GM19452 (cell line): ENCODE measurements at regions not wholly inside any gene's neighbourhood (a gene's known extent, or its start where the extent isn't known, plus 50 kb on each side); places are given as distances from the start of the nearest gene placed in this dataset.

Experiments
- ATAC-seq: cut with Tn5 transposase; IDR thresholded peaks from one replicate; pipeline ENCODE4 v1.9.1; 2021; ENCODE audit not compliant: unreplicated experiment

DNA sequence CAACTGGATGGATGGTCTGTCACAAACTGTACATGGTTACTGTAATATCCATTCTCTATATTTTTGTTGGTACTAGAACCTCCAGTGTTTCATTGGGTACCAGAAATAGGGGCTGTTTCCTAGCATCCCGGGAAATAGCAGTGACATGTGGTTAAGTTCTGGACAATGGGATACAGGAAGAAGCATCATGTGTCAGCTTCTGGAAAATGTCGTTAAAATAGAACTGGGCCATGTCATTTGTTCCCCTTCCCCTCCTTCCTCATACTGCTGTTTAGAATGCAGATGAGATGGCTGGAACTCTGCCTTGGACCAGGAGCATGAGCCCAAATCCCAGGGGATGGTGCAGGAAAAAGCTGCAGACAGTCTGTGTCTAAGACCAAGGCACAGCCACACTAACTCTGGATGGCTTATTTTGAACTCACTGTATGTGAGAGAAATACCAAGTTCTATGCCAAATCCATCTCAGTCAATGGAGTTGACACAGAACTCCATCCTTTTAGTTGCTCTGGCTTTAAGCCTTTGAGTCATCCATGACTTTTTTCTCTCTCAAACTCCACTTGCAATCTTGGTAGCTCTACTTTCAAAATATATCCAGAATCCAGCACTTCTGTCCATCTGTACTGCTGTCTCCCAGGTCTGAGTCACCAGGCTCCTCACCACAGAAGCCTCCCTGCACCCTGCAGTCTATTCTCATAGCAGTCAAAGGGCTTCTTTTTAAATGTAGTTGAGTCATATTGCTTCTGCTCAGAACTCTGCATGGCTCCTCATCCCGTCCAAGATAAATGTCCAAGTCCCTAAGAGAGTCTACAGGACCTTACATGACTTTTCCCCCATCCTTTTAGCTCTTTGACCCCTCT lies 184.2 kb downstream of the NSG2 start:
- ATAC-seq = no peak

DNA sequence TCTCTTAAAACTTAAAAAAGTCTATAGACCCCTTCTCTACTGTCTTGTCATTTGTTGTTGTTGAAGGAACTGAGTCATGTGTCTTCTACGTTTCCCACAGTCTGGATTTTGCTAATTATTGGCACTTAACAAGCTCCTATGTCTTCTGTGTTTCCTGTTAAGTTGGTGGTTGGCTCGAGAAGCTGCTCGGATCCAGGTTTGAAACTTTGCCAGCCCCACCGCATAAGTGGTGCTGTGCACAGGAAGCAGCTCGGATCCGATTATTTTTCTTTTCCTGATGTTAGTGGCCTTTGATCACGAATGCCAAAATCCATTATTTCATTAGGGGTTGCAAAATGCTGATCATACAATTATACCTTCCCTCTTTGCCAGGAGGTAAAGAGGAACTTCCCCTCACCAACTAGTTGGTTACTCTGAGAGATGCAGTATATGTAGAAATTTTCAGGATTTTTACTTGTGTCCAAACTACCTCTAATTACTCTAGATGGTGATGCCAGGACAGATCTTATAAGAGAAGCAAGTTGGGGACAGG lies 186.5 kb downstream of the NSG2 start:
- no peak for ATAC-seq

DNA sequence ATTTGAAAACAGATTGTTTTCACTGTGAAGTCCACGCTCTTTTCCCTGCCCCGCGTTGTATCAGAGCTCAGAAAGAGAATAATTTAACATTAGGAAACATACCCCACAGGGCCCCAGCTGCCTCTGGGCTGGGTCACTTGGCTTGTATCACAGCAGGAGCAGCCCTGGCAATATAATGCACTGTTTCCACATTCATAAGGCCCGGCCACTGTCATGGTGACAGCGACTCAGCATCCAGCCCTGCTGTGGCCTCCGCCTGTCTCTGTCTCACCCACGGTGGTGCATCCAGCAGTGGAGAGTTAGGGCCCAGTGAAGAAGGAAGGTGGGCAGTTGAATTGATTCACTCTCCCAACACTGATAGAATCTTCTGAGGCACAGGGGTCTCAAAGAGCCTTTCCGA lies 188.9 kb downstream of the NSG2 start:
- ATAC-seq = no peak

DNA sequence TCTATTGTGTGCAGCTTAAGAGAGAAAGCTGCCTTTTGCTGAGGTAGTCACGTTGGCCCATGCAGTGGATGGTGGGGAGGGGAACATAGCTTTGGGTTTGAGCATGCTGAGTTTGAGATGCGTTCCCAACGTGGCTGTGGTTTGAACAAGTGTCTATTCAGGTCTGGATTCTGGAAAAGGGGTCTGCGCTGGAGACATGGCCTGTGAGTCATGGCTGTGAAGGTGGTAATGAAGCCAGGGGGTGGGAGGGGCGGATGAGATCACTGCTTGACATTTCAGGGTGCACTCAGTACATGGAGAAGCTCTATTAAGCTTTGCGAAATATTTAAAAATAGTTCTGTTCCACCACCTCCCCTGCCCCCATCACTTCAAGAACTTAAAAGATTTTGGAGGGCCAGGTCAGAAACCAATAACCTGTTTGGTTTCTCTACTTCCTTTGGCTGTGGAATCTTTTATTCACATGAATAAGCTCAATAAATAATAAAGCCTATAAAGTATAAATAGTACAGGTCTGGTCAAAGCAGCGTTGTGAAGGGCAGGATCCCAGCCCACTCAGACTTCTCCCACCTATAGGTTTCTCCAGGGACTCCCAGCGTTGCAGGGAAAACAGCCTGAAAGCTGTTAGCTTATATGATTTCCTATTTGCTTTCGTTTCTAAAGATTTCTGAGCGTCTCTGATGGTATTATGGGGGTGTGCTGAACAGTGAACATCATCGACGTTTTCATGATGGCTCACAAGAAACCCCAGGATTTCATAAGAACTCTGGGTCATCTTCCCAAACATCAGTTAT lies 189.9 kb downstream of the NSG2 start:
- ATAC-seq = no peak

DNA sequence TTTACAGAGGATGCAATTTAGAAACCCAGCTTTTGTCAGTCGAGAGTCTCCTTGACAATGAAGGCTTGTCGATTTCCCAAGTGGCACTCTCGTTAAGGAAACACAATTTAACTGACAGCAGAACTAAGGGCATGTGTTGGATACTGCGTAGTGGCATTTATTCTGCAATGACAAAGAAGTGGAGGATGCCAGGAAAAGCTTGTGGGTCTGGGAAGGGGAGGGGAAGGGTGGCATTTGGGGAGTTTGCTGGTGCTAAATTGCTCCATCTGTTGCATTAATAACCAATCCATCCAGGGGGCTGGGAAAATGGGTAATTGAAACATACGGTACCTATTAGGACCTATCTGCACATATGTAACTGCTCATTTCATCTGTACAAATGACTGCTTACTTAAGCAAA lies 190.6 kb downstream of the NSG2 start:
- ATAC-seq = no peak

DNA sequence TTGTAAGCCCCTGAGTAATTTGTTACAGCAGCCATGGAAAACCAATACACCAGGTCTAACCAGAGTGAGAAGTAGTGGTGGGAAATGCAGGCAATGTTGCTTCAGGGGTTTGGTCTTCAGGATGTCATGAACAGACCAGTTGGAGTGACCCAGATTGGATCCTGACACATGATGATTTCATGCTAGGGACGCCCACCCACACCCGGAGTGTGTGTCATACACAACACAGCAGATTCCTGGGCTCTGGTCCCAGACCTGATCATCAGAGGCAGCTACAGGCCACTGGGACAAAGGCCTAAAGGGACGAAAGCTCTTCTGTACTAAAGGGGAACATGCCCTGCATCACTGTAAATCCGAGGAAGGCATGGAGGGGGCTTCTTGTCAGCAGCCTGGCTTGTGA lies 194.2 kb downstream of the NSG2 start:
- no peak for ATAC-seq

DNA sequence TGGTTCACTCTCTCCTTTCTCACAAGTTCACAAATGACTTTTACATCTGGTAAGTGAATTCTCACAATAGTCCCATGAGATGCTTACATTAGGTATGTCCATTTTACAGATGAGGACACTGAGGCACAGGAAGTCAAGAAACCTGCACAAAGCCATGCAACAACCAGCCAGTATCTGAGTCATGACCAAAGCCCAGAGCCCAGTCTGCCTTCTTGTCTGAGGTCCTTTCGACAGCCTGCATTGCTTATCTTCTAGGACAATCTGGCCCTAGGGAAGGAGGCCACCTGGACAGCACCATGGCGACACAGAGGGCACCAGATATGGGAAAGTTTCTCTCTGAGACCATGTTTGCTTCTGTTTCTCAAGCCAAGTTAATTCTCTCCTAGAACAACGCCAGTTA lies 197.1 kb downstream of the NSG2 start:
- no peak for ATAC-seq

DNA sequence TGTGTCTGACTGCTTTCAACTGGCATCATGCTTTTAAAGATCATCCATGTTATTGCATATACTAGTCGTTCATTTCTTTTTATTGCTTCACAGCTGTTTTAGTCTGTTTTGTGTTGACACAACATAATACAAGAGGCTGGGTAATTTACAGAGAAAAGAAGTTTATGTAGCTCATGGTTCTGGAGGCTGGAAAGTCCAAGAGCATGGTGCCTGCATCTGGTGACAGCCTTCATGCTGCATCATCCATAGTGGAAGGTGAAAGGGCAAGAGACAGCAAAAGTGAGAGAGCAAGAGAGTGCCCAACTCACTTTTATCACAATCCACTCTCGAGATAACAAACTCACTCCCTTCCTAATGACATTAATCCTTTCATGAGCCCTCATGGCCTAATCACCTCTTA lies 198.4 kb downstream of the NSG2 start:
- ATAC-seq = no peak

DNA sequence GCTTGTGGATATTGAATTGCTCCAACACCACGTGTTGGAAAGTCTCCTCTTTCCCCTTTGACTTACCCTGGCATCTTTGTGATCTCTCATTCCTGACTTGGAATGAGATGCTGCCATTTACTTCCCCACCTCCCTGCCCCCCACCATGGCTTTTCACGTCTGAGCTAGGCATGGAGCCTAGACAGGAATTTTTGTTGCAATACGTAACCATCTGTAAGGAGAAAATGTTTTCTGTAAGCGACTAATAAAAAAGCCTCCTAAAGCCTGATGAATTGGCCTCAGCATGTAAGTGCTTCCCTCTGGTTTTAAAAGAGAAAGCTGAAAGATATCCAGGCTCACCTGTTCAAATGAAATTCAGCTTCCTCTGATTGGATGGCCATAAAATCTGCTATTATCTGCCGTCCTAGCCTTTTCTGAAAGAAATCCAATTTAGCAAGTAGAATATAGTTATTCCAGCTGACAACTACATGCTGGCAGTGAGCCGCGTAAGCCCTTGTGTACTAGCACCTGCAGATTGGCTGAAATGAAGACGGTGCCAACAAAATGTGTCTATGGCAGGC lies 200.1 kb downstream of the NSG2 start:
- no peak for ATAC-seq

DNA sequence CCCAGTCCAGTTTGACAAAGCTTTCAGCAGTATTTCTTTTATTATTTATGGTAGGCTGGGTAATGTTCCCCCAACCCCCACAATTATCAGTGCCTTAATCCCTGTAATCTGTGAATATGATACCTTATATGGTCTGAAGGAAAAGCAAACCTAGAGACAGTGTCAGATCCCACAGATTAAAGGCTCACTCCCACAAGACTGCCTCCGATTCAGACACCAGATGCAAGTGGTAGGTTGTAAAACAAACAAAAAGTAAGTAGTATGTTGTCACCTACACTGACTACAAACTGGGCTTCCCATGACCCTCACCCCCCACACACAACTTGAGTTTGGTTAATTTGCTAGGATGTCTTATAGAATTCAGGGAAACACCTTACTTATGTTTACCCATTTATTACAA lies 201.2 kb downstream of the NSG2 start:
- ATAC-seq = no peak

DNA sequence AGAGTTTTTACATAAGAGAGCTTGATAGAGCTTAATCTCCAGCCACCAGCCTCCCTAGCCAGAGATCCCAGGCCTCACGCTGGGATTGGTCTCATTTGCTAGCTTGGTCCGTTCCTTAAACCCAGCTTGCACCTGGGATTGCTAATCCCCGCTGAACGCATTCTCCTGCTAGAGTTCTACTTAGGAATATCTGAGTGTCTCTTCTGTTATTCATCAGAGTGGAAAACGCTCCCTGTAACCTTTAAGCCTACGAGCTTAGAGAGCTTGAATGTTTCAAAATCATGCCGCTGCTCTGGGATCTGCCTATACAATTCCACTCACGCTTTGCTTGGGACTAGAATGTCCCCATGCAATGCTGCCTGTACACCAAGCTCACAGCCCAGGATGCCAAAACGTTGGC lies 201.8 kb downstream of the NSG2 start:
- ATAC-seq = no peak

DNA sequence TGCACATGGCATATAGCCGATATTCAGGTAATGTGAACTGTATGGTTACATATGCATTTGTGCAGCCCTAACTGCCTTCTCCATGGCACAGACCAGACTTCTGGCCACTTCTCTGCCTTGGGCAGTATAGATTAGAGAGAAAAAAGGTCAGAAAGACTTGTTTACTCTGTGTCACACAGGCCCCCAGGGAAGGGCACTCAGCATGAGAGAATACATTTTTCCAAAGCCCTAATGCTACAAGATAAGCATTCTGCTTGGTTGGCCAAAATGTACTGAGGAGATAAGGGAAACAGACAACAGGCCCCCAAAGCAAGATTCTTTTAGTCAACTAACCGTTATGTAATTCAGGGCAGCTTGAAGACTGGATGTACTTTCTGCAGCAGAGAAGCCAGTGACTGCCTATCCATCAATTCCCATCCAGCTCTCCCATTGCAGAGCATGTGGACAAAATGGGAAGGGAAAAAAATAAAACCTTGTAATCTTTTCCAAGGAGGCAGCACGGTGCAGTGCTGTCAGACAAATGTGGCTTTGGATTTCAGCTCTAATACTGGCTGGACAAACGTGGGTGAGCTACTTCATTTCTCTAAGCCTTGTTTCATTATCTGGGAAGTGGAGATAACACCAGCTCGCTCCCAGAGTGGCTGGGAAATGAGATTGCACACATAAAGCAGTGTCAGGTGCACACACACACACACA lies 205.9 kb downstream of the NSG2 start:
- ATAC-seq = no peak

DNA sequence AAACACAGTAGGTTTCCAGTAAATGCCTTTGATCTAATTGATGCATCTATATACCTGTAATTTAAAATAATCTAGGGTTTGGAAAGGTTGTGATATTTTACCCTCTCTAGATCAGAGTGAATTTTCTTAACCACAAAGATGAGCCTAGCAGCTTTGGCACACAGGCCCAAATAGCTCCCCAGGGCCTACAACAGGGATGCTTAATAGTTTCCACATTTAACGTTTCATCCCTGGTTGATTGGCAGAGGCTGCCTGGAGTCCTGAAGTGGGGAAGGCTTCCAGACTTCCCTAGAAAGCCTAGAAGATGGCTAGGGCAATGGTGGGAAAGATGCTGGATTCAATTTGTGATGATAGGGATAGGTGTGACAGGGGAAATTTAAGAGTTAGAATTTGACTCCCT lies 206.6 kb downstream of the NSG2 start:
- no peak for ATAC-seq

DNA sequence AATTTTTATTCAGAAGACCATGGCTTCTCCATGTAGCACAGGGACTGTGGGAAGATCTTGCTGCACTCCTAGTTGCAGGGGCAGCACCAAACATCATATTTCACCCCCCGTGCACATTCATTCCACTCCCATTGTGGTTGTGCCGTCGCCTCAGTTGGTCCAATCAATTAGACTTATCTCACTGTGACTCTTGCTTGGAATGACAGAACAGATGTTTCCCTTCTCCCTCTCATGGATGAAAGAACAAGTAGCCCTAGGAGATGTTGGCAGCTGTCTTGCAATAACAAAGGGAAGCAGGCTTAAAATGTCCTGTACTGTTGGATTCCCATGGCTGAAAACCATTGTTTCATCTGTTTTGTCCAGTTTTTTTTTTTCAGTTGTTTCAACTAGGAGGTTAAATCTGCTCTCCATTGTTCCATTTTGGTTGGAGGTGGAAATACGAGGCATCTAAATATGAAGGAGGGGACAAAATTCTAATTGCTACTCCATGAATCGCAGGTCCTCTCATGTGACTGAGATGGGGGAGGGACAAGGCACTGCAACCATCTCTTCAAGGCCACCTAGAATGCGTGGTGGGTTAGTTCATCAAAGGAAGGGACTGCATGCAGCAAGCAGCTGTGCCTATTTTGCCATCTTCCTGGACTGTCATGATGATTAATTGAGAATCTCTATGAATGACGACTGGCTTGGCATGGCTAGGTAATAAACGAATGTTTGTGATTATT lies 214.4 kb downstream of the NSG2 start:
- ATAC-seq = no peak

DNA sequence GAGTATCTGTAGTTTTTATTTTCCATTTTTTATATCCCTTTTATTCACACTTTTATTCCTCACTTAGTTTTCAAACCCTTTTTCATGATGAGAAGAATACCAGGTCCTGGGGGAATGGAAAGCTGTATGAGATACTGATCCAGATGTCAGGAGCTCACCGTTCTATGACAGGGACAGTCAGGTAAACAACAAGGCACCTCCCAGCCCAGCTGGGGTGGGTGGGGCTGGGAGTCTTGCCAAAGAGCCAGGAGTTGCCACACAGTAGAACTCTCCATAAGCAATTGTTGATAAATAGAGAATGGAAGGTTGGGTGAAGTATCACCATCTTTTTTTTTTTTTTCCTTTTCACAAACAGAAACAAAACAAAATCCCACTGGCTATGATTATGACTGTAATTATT lies 225.8 kb downstream of the NSG2 start:
- no peak for ATAC-seq

DNA sequence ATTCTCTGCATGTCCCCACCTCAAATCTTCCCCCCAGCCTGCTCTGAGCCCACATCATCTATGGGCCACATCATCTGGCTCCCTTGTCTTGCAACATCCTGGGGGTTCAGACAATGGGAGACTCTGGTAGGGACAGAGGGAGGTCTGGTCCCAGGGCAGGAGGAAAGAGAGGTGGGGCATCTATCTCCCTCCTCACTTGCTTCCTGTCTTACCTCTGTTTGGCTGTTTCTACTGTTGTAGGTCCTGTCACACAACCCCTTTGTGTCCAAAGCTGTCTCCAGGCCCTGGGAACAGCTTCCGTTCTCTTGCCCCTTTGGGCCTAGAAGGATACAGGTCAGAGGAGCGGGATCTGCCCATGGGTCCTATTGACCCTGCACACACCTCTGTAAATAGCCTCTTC lies 227.2 kb downstream of the NSG2 start:
- ATAC-seq = peak; percentile 11

DNA sequence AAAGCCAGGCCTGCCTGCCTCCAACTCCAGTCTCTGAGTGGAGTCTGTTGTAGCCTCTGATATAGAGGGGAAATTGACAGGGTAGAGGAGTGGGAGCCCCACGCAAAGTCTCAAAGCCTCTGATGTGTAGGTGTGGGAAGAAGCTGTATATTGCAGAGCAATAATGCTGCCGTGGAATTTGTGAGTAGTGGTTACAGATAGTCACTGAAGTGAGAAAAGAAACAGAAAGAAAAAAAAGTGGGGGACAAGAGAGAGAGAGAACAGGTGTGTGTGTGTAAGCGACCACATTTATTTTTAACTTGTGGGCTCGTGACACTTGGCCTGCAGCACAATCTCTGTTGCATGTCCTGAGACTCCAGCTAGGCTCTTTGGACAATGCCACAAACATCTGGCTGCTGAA lies 227.8 kb downstream of the NSG2 start:
- ATAC-seq = peak; percentile 88

DNA sequence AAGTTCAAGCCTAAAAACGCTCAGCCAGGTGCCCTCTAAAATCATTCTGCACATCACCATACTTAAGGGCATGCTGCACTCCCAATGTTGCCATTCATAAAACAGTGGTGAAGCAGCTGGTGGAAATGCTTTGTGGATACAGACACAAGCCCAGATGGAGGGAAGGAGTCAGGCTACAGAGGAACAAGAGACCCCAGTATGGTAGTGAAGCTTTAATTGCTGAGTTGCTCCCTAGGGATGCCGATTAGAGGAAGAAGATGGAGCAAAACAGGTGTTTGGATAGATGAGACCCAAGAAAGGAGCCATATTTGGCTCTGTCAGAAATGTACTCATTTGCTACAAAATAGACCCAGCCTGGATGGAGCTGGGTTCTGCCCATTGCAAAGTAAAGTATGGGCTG lies 230.5 kb downstream of the NSG2 start:
- ATAC-seq = no peak

DNA sequence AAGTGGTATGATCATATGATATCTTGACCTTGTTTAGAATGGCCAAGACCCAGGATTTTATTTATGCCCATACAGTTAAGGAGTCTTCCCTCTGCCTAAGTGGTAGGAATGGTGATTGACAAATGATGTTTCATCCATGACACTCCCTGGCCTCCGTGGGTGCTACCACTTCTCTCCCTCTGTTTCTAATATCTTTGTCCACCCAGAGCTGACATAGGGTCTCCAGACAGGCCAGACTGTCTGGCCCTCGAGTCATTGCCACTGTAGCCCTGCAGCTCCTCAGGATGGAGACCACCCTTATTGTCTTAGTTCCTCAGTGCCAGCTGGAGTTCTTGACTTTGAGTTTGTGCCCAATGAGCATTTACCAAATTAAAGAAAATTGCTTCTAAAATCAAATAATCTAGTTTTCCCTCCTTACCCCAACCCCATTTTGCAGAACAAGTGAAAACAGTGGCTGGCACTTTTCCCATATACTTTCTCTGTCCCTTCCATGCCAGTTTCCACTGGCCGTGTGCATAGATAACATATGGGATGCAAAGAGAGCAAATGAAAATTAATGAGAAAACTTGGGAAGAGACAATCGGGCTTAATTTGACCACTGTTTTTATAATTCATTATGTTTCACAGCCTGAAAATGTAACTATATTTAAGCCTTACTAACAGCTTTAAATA lies 235.7 kb downstream of the NSG2 start:
- no peak for ATAC-seq

DNA sequence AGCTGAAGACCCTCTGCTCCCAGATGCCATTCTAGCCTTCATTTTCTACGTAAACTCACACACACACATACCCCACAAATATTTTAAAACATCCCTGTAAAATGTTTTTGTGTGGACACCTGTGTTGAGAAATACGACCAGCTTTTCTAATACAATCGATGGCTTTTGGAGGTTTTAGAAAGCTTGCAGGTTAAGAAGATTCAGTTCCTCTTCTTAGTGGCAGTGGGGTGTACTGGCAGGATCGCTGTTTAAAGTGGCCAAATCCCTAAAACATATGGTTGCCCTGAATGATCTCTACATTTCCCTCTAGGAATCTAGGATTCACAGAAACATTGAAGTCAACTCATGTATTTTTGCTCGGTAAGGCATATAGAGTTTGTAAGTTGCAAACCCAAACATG lies 236.3 kb downstream of the NSG2 start:
- ATAC-seq = no peak
